IMR-90 (cell line): ENCODE measurements at regions not wholly inside any gene's neighbourhood (a gene's known extent, or its start where the extent isn't known, plus 50 kb on each side); places are given as distances from the start of the nearest gene placed in this dataset.

Experiments
- ATAC-seq: fragments of 200-7000 bp; cut with Tn5 transposase; 2 replicates; pipeline ENCODE4 v1.9.1; 2020; ENCODE audit warnings: low read depth, mild to moderate bottlenecking, moderate library complexity
- BruUV-seq: library from RNA; stranded (reverse); fragments of 400-500 nt; replicated peaks from 2 replicates; lab custom pipeline; 2021; lab: Mats Ljungman, UMichigan
- CTCF ChIA-PET: fragments of 300-600 bp; formaldehyde crosslinking; extraction: SDS; loops from one replicate; lab custom pipeline; 2021; ENCODE audit warnings: antibody characterized with exemption; lab: Yijun Ruan, JAX
- POLR2A ChIA-PET: fragments of 300-600 bp; sonication (Branson Sonifier 250); formaldehyde crosslinking; loops from one replicate; lab custom pipeline; 2022; ENCODE audit warnings: antibody characterized with exemption; ENCODE audit not compliant: unreplicated experiment; lab: Charles Lee
- DNase-seq: peaks from one replicate; pipeline ENCODE4 v3.0.0; 2013
- H2AFZ ChIP-seq: replicated peaks from 2 replicates; pipeline ENCODE3; 2013; ENCODE audit warnings: low read length, mild to moderate bottlenecking; ENCODE audit not compliant: poor library complexity
- H2AK5ac ChIP-seq: 2 replicates; pipeline ENCODE4 v1.6.1; 2013; ENCODE audit warnings: low read depth, low read length, inconsistent platforms
- H2AK9ac ChIP-seq: replicated peaks from 2 replicates; pipeline ENCODE3; 2013; ENCODE audit warnings: mild to moderate bottlenecking, low read depth, low read length, moderate library complexity; ENCODE audit not compliant: poor library complexity
- H2BK120ac ChIP-seq: 2 replicates; pipeline ENCODE4 v1.6.1; 2013; ENCODE audit warnings: low read depth, low read length, inconsistent platforms
- H2BK15ac ChIP-seq: 3 replicates; pipeline ENCODE4 v1.6.1; 2013; ENCODE audit warnings: low read depth, low read length, inconsistent platforms
- H2BK20ac ChIP-seq: 2 replicates; pipeline ENCODE4 v1.6.1; 2013; ENCODE audit warnings: low read depth, mild to moderate bottlenecking, inconsistent platforms, low read length, moderate library complexity
- H2BK5ac ChIP-seq: 2 replicates; pipeline ENCODE4 v1.6.1; 2013; ENCODE audit warnings: mild to moderate bottlenecking, low read depth, low read length, inconsistent platforms; ENCODE audit not compliant: poor library complexity, severe bottlenecking
- H3K14ac ChIP-seq: replicated peaks from 2 replicates; pipeline ENCODE4 v1.6.1; 2013; ENCODE audit warnings: low read depth, low read length, inconsistent platforms
- H3K18ac ChIP-seq: 2 replicates; pipeline ENCODE4 v1.6.1; 2013; ENCODE audit warnings: low read depth, low read length, control low read depth
- H3K23ac ChIP-seq: 2 replicates; pipeline ENCODE4 v1.6.1; 2013; ENCODE audit warnings: low read depth, low read length, inconsistent platforms
- H3K27ac ChIP-seq: 2 replicates; pipeline ENCODE4 v1.5.1; 2013; ENCODE audit warnings: mild to moderate bottlenecking, control low read depth, low read length; ENCODE audit not compliant: insufficient read depth
- H3K27me3 ChIP-seq: 2 replicates; pipeline ENCODE4 v1.6.1; 2013; ENCODE audit warnings: low read length; ENCODE audit not compliant: control insufficient read depth, insufficient read depth
- H3K36me3 ChIP-seq: 2 replicates; pipeline ENCODE4 v1.6.1; 2013; ENCODE audit warnings: low read length, mixed read lengths; ENCODE audit not compliant: control insufficient read depth, insufficient read depth
- H3K4ac ChIP-seq: 2 replicates; pipeline ENCODE4 v1.6.1; 2013; ENCODE audit warnings: low read depth, low read length, inconsistent platforms
- H3K4me1 ChIP-seq: 2 replicates; pipeline ENCODE4 v1.6.1; 2013; ENCODE audit warnings: low read length, mixed read lengths; ENCODE audit not compliant: control insufficient read depth, insufficient read depth
- H3K4me2 ChIP-seq: 2 replicates; pipeline ENCODE4 v1.6.1; 2013; ENCODE audit warnings: low read depth, mild to moderate bottlenecking, control low read depth, low read length, moderate library complexity
- H3K4me3 ChIP-seq: 2 replicates; pipeline ENCODE4 v1.5.1; 2013; ENCODE audit warnings: low read depth, mild to moderate bottlenecking, control low read depth, low read length, moderate library complexity; ENCODE audit not compliant: insufficient read depth
- H3K56ac ChIP-seq: 2 replicates; pipeline ENCODE4 v1.6.1; 2013; ENCODE audit warnings: low read length, inconsistent platforms; ENCODE audit not compliant: insufficient read depth; ENCODE audit errors: extremely low read depth
- H3K79me1 ChIP-seq, 2 experiments: 2 replicates each; pipeline ENCODE4 v1.6.1; 2013; ENCODE audit warnings: low read length in 2 of 2, inconsistent platforms in 1 of 2, low read depth in 1 of 2
- H3K9ac ChIP-seq: 2 replicates; pipeline ENCODE4 v1.6.1; 2013; ENCODE audit warnings: low read depth, low read length, control low read depth
- H3K9me1 ChIP-seq: 2 replicates; pipeline ENCODE4 v1.6.1; 2013; ENCODE audit warnings: low read length, inconsistent platforms; ENCODE audit not compliant: insufficient read depth
- H3K9me3 ChIP-seq: 2 replicates; pipeline ENCODE4 v1.6.1; 2013; ENCODE audit warnings: low read length; ENCODE audit not compliant: control insufficient read depth, insufficient read depth
- H4K20me1 ChIP-seq: 2 replicates; pipeline ENCODE4 v1.6.1; 2013; ENCODE audit warnings: low read length, inconsistent platforms; ENCODE audit not compliant: insufficient read depth
- H4K5ac ChIP-seq: 2 replicates; pipeline ENCODE4 v1.6.1; 2013; ENCODE audit warnings: mild to moderate bottlenecking, low read depth, low read length, control low read depth
- H4K8ac ChIP-seq, 2 experiments: 2 replicates each; pipeline ENCODE4 v1.6.1; 2013; ENCODE audit warnings: low read depth in 2 of 2, low read length in 2 of 2, control low read depth in 1 of 2, inconsistent platforms in 1 of 2
- H4K91ac ChIP-seq: 2 replicates; pipeline ENCODE4 v1.6.1; 2013; ENCODE audit warnings: low read depth, low read length, inconsistent platforms; ENCODE audit not compliant: insufficient read depth
- BHLHE40 ChIP-seq: fragments of 150-350 bp; IDR thresholded peaks from 2 replicates; pipeline ENCODE4 v1.6.1; 2016; ENCODE audit warnings: mild to moderate bottlenecking, low read depth, low read length
- CHD1 ChIP-seq: IDR thresholded peaks from 2 replicates; pipeline ENCODE4 v1.6.1; 2012; ENCODE audit warnings: low read depth, low read length, improper control_type of control experiment
- CTCF ChIP-seq: conservative IDR thresholded peaks from 2 replicates; pipeline ENCODE4 v1.5.1; 2012; ENCODE audit warnings: mild to moderate bottlenecking, low read depth, low read length, improper control_type of control experiment
- FOS ChIP-seq: fragments of 150-350 bp; IDR thresholded peaks from 2 replicates; pipeline ENCODE4 v1.6.1; 2016; ENCODE audit warnings: low read depth, low read length
- MAFK ChIP-seq: IDR thresholded peaks from 2 replicates; pipeline ENCODE4 v1.6.1; 2012; ENCODE audit warnings: low read depth, low read length, improper control_type of control experiment
- MXI1 ChIP-seq: IDR thresholded peaks from 2 replicates; pipeline ENCODE4 v1.6.1; 2012; ENCODE audit warnings: low read depth, mild to moderate bottlenecking, low read length, moderate library complexity, borderline replicate concordance
- NFE2L2 ChIP-seq: fragments of 150-350 bp; IDR thresholded peaks from 2 replicates; pipeline ENCODE4 v1.6.1; 2016; ENCODE audit warnings: low read depth, mild to moderate bottlenecking, low read length
- POLR2A ChIP-seq: IDR thresholded peaks from 2 replicates; pipeline ENCODE4 v1.6.1; 2012; ENCODE audit warnings: mild to moderate bottlenecking, low read depth, low read length
- RFX5 ChIP-seq: IDR thresholded peaks from 2 replicates; pipeline ENCODE4 v1.8.0; 2012; ENCODE audit warnings: low read depth, mild to moderate bottlenecking, low read length, moderate library complexity
- WGBS, 2 experiments: methylation state at CpG; one replicate each; pipeline versions ENCODE4 v1.1.5 to v1.1.7; 2013; ENCODE audit warnings: missing lambda C conversion rate in 2 of 2; ENCODE audit not compliant: insufficient read length in 1 of 2; ENCODE audit errors: extremely low coverage in 2 of 2; 5-methylcytosine and 5-hydroxymethylcytosine counted together
- dilution Hi-C: fragments of 300-500 bp; cut with HindIII; formaldehyde crosslinking; loops from one replicate; pipeline ENCODE4 v1.14.3; 2018; ENCODE audit warnings: low sequenced_read_pairs; ENCODE audit not compliant: unreplicated experiment
- in situ Hi-C: fragments of 300-500 bp; cut with MboI; formaldehyde crosslinking; loops from 3 replicates; pipeline ENCODE4 v1.14.3; 2019; ENCODE audit warnings: low sequenced_read_pairs, inconsistent platforms, mixed read lengths
- intact Hi-C: fragments of 100-400 bp; cut with micrococcal nuclease; formaldehyde crosslinking; loops from 2 replicates; pipeline ENCODE4 v1.10.0; 2022

- no peak overlapping the region for H3K4me2 ChIP-seq
- 72% methylated on average over 2 of the region's 4 CpGs; no CpG with 5 or more reads in 1 of the 2 experiments for WGBS, 2 experiments
- H3K79me1 ChIP-seq: no peaks in the 10 kb centered on the region
- peaks cover 4% of the 10 kb centered on the region; the same call in 1 of the 2 replicates for H3K4me1 ChIP-seq
- H4K20me1 ChIP-seq: no peaks in the 10 kb centered on the region
- H2BK20ac ChIP-seq: no peak overlapping the region
- H2BK5ac ChIP-seq: no peak overlapping the region
- no peak overlapping the region for H3K9ac ChIP-seq
- dilution Hi-C loops: no loop called here
- no peak overlapping the region for H2BK120ac ChIP-seq
- ChIA-PET POLR2A (no interaction called here), CTCF (interaction anchor here (1.5 kb wide), 1 partner anchor 10 kb away, joined by 3 read pairs; no protein-coding TSS in a partner anchor)
- H3K36me3 ChIP-seq: no peaks in the 10 kb centered on the region
- H2AK5ac ChIP-seq: no peak overlapping the region
- H3K56ac ChIP-seq: no peak overlapping the region
- H3K9me3 ChIP-seq: no peaks in the 10 kb centered on the region
- no peak overlapping the region for H3K23ac ChIP-seq
- BruUV-seq: no TSS peak
- no peak overlapping the region for H2AK9ac ChIP-seq
- H2BK15ac ChIP-seq: no peak overlapping the region
- in situ Hi-C loops: no loop called here
- H3K4me3 ChIP-seq: no peak overlapping the region
- no peak overlapping the region for H3K27ac ChIP-seq
- no peak overlapping the region for H3K4ac ChIP-seq
- DNase-seq (no peak), ATAC-seq (no peak)
- H3K9me1 ChIP-seq: no peaks in the 10 kb centered on the region
- no peak overlapping the region for H4K8ac ChIP-seq
- H4K91ac ChIP-seq: no peak overlapping the region
- H4K5ac ChIP-seq: no peak overlapping the region
- no peak for TF ChIP-seq MXI1
- TF ChIP-seq CTCF: no peak
- no peak for TF ChIP-seq CHD1
- TF ChIP-seq BHLHE40: no peak
- no peak for TF ChIP-seq MAFK
- no peak for TF ChIP-seq POLR2A
- no peak for TF ChIP-seq FOS
- no peak for TF ChIP-seq RFX5
- no peak for TF ChIP-seq NFE2L2
- intact Hi-C loops: no loop called here
- no peak overlapping the region for H2AFZ ChIP-seq
- H3K18ac ChIP-seq: no peak overlapping the region
- H3K27me3 ChIP-seq: peaks cover 36% of the 10 kb centered on the region
- no peak overlapping the region for H3K14ac ChIP-seq
Measured at GRCh38 chr14:58789736-58790135, 152.0 kb downstream of the DACT1 start.
